Cardiac fibroblast (primary cell): ENCODE measurements at regions not wholly inside any gene's neighbourhood (a gene's known extent, or its start where the extent isn't known, plus 50 kb on each side); places are given as distances from the start of the nearest gene placed in this dataset.

ENCODE experiments used
- DNase-seq, 2 donors: peaks; one replicate each; pipeline versions ENCODE4 v3.0.0 to v3.0.0-alpha.2; 2010; ENCODE audit warnings: low read depth in 2 of 2
- H3K4me3 ChIP-seq, 2 donors: replicated peaks in 1 of 2; 1 replicate in 1 of 2; 2 replicates in 1 of 2; pipeline ENCODE4 v1.5.1; 2011; ENCODE audit warnings: low read depth in 2 of 2, low read length in 2 of 2, mild to moderate bottlenecking in 2 of 2, moderate library complexity in 1 of 2
- TF ChIP-seq, protein P1 (sequence below): IDR thresholded peaks from one replicate; pipeline ENCODE4 v1.5.1; 2011; ENCODE audit warnings: low read depth, mild to moderate bottlenecking, low read length, inconsistent platforms

DNA sequence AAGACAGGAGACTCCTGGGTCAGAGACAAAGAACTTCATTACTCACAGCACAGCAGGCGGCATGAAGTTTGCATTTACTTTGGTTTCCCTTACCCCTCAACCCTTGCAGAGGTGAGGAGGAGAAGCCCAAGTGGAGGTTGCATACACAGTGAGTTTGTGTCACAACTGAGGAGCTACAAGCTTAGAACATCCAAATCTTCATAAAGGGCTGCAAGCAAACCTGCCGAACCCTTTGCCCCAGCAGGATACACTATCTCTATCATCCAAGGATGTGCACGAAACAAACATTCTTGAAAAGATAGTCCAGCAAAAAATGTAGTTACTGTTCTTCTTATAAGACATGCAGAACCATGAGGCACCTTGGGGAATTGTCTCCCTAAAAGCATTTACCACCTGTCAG is 493.5 kb downstream of the SETD4 start:
- no peak for DNase-seq
- no peak overlapping the region for H3K4me3 ChIP-seq
- TF ChIP-seq, protein P1, sequence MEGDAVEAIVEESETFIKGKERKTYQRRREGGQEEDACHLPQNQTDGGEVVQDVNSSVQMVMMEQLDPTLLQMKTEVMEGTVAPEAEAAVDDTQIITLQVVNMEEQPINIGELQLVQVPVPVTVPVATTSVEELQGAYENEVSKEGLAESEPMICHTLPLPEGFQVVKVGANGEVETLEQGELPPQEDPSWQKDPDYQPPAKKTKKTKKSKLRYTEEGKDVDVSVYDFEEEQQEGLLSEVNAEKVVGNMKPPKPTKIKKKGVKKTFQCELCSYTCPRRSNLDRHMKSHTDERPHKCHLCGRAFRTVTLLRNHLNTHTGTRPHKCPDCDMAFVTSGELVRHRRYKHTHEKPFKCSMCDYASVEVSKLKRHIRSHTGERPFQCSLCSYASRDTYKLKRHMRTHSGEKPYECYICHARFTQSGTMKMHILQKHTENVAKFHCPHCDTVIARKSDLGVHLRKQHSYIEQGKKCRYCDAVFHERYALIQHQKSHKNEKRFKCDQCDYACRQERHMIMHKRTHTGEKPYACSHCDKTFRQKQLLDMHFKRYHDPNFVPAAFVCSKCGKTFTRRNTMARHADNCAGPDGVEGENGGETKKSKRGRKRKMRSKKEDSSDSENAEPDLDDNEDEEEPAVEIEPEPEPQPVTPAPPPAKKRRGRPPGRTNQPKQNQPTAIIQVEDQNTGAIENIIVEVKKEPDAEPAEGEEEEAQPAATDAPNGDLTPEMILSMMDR, result no peak

DNA sequence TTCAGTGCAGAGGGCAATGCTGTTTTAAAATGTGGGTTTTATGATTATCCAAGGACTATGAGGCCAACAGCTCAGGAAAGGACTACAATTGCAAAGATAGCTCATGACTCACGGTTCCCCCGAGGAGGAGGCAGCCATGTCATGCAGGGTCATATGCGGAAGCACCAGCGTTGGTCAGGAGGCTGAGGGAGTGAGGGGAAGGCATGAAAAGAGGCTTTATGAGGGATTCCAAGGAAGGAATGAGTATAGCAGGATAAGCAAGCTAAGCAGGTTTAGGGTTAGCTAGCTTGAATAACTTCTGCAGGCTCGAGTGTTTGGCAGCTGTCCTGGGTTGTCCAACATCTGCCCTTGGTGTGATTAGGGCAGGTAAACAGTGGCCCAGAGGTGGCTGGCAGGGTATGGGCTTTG is 495.1 kb downstream of the SETD4 start:
- TF ChIP-seq, protein P1, result no peak
- peak; percentile 88 to 95 for DNase-seq

DNA sequence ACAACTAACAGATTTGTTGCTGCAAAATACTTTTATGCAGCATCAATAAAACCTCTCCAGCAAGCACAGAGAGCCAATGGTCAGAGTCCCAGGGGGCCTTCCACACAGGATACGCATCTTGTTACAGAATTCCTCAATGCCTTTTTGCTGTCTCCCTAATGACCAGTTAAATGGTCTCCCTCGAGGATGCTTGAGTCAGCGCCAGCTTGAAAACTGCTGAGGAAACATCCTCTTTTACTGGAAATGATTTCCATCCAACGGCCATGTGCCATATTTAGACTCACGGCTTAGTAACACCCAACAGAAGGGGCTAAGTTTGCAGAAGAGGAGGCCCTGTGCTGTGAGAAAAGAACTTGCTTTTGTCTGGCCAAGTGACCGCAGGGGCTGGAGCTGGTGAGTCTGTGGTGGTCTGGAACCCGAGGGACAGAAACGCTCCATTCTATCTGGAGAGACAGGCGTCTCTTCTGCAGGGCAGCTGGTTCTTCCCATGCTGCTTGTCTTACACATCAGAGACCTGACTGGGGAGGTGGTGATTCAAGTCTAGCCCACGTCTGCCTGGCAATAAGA is 496.4 kb downstream of the SETD4 start:
- H3K4me3 ChIP-seq, result peak overlapping the region in 1 of 2 donors; percentile 32
- DNase-seq, result peak; percentile 98 to 100

More for the DNA sequence above, 495.1 kb downstream of the SETD4 start:
- H3K4me3 ChIP-seq, result no peak overlapping the region

DNA sequence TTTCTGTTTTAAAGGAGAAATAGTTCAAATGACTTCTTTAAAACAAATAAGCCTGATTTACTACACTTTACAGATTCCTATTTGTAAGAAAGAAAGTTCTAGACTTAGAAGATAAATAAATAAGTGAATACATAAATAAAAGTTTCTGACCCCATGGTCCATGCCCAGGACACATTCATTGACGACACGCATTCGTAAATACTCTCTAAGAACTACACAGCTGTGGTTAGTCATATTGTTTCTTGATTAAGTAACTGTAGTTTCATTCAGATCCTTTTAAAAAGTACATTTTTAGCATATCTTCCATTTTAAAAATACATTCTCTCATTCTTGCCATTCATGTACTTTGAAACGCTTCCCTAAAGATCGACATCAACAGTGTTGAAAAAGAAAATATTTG is 497.4 kb downstream of the SETD4 start:
- peak; percentile 47 to 87 for DNase-seq
- TF ChIP-seq, protein P1, result no peak
- no peak overlapping the region for H3K4me3 ChIP-seq

More for the DNA sequence above, 496.4 kb downstream of the SETD4 start:
- TF ChIP-seq, protein P1, result no peak

DNA sequence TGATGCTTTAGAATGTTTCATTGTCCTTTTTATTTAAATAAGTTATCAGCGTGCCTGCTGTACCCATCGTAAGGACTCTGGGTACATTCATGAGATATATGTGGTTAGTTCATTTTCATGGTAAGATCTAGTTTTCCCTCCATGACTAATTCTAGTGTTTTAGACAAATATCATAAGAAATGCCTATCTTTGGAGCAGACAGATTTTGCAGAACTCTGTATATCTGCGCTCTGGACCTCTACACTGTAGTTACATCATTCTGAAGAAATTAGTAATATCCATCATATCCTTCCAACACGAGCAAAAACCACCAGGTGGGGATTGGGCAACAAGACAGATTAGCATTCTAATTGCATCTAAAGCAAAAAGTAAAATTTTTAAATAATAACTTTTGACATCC is 499.2 kb downstream of the SETD4 start:
- no peak overlapping the region for H3K4me3 ChIP-seq
- DNase-seq, result no peak
- TF ChIP-seq, protein P1, result no peak

DNA sequence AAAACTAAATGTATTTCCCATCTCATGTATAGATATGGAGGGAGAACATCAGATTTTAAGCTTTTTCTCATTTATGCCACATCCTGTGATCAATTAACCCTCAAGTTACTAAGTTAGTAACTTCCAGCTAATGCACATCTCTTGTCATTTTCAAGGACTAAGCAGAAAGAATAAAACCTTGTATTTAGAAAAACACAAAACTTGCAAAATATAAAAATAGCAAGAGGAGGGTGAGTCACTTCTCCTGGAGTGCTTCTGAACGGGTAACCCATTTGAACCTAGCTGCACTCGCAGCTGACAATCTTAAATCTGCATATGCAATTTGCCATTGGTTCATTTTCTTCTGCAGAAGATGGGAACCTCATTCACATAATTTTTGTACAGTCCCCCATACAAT is 500.5 kb downstream of the SETD4 start:
- peak; percentile 49 to 72 for DNase-seq
- TF ChIP-seq, protein P1, result no peak
- H3K4me3 ChIP-seq, result no peak overlapping the region
